HL-60 (cell line): ENCODE measurements at regions not wholly inside any gene's neighbourhood (a gene's known extent, or its start where the extent isn't known, plus 50 kb on each side); places are given as distances from the start of the nearest gene placed in this dataset.

Experiments
- CTCF ChIP-seq: IDR thresholded peaks from one replicate; pipeline ENCODE4 v1.5.1; 2011; ENCODE audit warnings: low read length, control low read depth, inconsistent platforms; ENCODE audit not compliant: insufficient read depth
- GABPA ChIP-seq: IDR thresholded peaks from 2 replicates; pipeline ENCODE4 v1.6.1; 2012; ENCODE audit warnings: low read depth
- POLR2AphosphoS5 ChIP-seq: IDR thresholded peaks from 2 replicates; pipeline ENCODE4 v1.6.1; 2012; ENCODE audit warnings: low read depth
- SPI1 ChIP-seq: IDR thresholded peaks from 2 replicates; pipeline ENCODE4 v1.6.1; 2012; ENCODE audit warnings: low read depth, mild to moderate bottlenecking, borderline replicate concordance

- no peak for TF ChIP-seq CTCF
- TF ChIP-seq POLR2AphosphoS5: no peak
- no peak for TF ChIP-seq SPI1
- no peak for TF ChIP-seq GABPA
Measured at GRCh38 chr4:183837222-183837621, 67.9 kb upstream of the STOX2 start.
